ENCODE measurements at regions not wholly inside any gene's neighbourhood (a gene's known extent, or its start where the extent isn't known, plus 50 kb on each side); places are given as distances from the start of the nearest gene placed in this dataset.

GRCh38 chr22:44601725-44602124, 100.3 kb upstream of the PRR5 start:
- WGBS, 2 donors: 87% methylated on average over 5 of the region's 5 CpGs
- Histone ChIP-seq H3K27me3 (ENCODE audit: control insufficient read depth in 1 of 2, insufficient read depth in 2 of 2, low read length in 1 of 2) (no peaks in the 10 kb centered on the region), H3K36me3 (ENCODE audit: control insufficient read depth in 1 of 2, insufficient read depth in 2 of 2, low read length in 1 of 2) (no peaks in the 10 kb centered on the region), H3K4me3 (ENCODE audit: low read length in 2 of 2) (no peak overlapping the region), H3K4me1 (ENCODE audit: control insufficient read depth in 1 of 2, insufficient read depth in 2 of 2, low read length in 2 of 2) (no peaks in the 10 kb centered on the region), H3K9me3 (ENCODE audit: control insufficient read depth, low read length) (no peaks in the 10 kb centered on the region), H3K27ac (ENCODE audit: low read depth in 1 of 2, low read length in 2 of 2) (no peak overlapping the region)
- DNase-seq (no peak), ATAC-seq (ENCODE audit: low FRiP score) (no peak)
- intact Hi-C loops (cut with DNase I): no loop called here

GRCh38 chr22:44601189-44601588, 100.8 kb upstream of the PRR5 start:
- no peak for ATAC-seq (ENCODE audit: low FRiP score)
- Histone ChIP-seq H3K4me1 (ENCODE audit: control insufficient read depth in 1 of 2, insufficient read depth in 2 of 2, low read length in 2 of 2) (no peaks in the 10 kb centered on the region), H3K27me3 (ENCODE audit: control insufficient read depth in 1 of 2, insufficient read depth in 2 of 2, low read length in 1 of 2) (no peaks in the 10 kb centered on the region), H3K27ac (ENCODE audit: low read depth in 1 of 2, low read length in 2 of 2) (no peak overlapping the region), H3K4me3 (ENCODE audit: low read length in 2 of 2) (no peak overlapping the region), H3K9me3 (ENCODE audit: control insufficient read depth, low read length) (no peaks in the 10 kb centered on the region), H3K36me3 (ENCODE audit: control insufficient read depth in 1 of 2, insufficient read depth in 2 of 2, low read length in 1 of 2) (no peaks in the 10 kb centered on the region)
- DNase-seq: no peak
- 80 to 84% methylated on average over 7 of the region's 7 CpGs for WGBS, 2 donors
- intact Hi-C loops (cut with DNase I): no loop called here

GRCh38 chr22:44600207-44600785, 101.7 kb upstream of the PRR5 start:
- Histone ChIP-seq H3K36me3 (ENCODE audit: control insufficient read depth in 1 of 2, insufficient read depth in 2 of 2, low read length in 1 of 2) (no peaks in the 10 kb centered on the region), H3K27me3 (ENCODE audit: control insufficient read depth in 1 of 2, insufficient read depth in 2 of 2, low read length in 1 of 2) (no peaks in the 10 kb centered on the region), H3K4me3 (ENCODE audit: low read length in 2 of 2) (no peak overlapping the region), H3K27ac (ENCODE audit: low read depth in 1 of 2, low read length in 2 of 2) (no peak overlapping the region), H3K4me1 (ENCODE audit: control insufficient read depth in 1 of 2, insufficient read depth in 2 of 2, low read length in 2 of 2) (no peaks in the 10 kb centered on the region), H3K9me3 (ENCODE audit: control insufficient read depth, low read length) (no peaks in the 10 kb centered on the region)
- ATAC-seq (ENCODE audit: low FRiP score) (no peak), DNase-seq (no peak)
- WGBS, 2 donors: 83 to 85% methylated on average over 13 of the region's 13 CpGs
- intact Hi-C loops (cut with DNase I): no loop called here

- WGBS, 2 donors: 73 to 80% methylated on average over 8 to 11 of the region's 11 CpGs
- H3K27ac ChIP-seq (ENCODE audit: low read depth in 1 of 2, low read length in 2 of 2): no peak overlapping the region
- no peak overlapping the region for H3K4me3 ChIP-seq (ENCODE audit: low read length in 2 of 2)
- no peaks in the 10 kb centered on the region for H3K36me3 ChIP-seq (ENCODE audit: control insufficient read depth in 1 of 2, insufficient read depth in 2 of 2, low read length in 1 of 2)
- intact Hi-C loops (cut with DNase I): no loop called here
- DNase-seq (no peak), ATAC-seq (ENCODE audit: low FRiP score) (no peak)
- no peaks in the 10 kb centered on the region for H3K9me3 ChIP-seq (ENCODE audit: control insufficient read depth, low read length)
- H3K4me1 ChIP-seq (ENCODE audit: control insufficient read depth in 1 of 2, insufficient read depth in 2 of 2, low read length in 2 of 2): no peaks in the 10 kb centered on the region
- H3K27me3 ChIP-seq (ENCODE audit: control insufficient read depth in 1 of 2, insufficient read depth in 2 of 2, low read length in 1 of 2): no peaks in the 10 kb centered on the region
Observed at GRCh38 chr22:44599500-44600140, 101.6 kb upstream of the RTL6 start.

GRCh38 chr22:44599084-44599483, 101.1 kb upstream of the RTL6 start:
- no peak for DNase-seq
- no peak overlapping the region for H3K27ac ChIP-seq (ENCODE audit: low read depth in 1 of 2, low read length in 2 of 2)
- H3K27me3 ChIP-seq (ENCODE audit: control insufficient read depth in 1 of 2, insufficient read depth in 2 of 2, low read length in 1 of 2): no peaks in the 10 kb centered on the region
- no peaks in the 10 kb centered on the region for H3K4me1 ChIP-seq (ENCODE audit: control insufficient read depth in 1 of 2, insufficient read depth in 2 of 2, low read length in 2 of 2)
- intact Hi-C loops (cut with DNase I): no loop called here
- 78 to 85% methylated on average over 9 of the region's 9 CpGs for WGBS, 2 donors
- no peaks in the 10 kb centered on the region for H3K36me3 ChIP-seq (ENCODE audit: control insufficient read depth in 1 of 2, insufficient read depth in 2 of 2, low read length in 1 of 2)
- no peak for ATAC-seq (ENCODE audit: low FRiP score)
- no peaks in the 10 kb centered on the region for H3K9me3 ChIP-seq (ENCODE audit: control insufficient read depth, low read length)
- no peak overlapping the region for H3K4me3 ChIP-seq (ENCODE audit: low read length in 2 of 2)

- H3K27ac ChIP-seq (ENCODE audit: low read depth in 1 of 2, low read length in 2 of 2): no peak overlapping the region
- no peaks in the 10 kb centered on the region for H3K36me3 ChIP-seq (ENCODE audit: control insufficient read depth in 1 of 2, insufficient read depth in 2 of 2, low read length in 1 of 2)
- intact Hi-C loops (cut with DNase I): no loop called here
- no peak overlapping the region for H3K4me3 ChIP-seq (ENCODE audit: low read length in 2 of 2)
- no peaks in the 10 kb centered on the region for H3K9me3 ChIP-seq (ENCODE audit: control insufficient read depth, low read length)
- no peaks in the 10 kb centered on the region for H3K27me3 ChIP-seq (ENCODE audit: control insufficient read depth in 1 of 2, insufficient read depth in 2 of 2, low read length in 1 of 2)
- no peak for DNase-seq
- no peaks in the 10 kb centered on the region for H3K4me1 ChIP-seq (ENCODE audit: control insufficient read depth in 1 of 2, insufficient read depth in 2 of 2, low read length in 2 of 2)
- 57 to 66% methylated on average over 15 of the region's 15 CpGs for WGBS, 2 donors
- ATAC-seq (ENCODE audit: low FRiP score): no peak
Observed at GRCh38 chr22:44597616-44598015, 99.6 kb upstream of the RTL6 start.

- H3K36me3 ChIP-seq (ENCODE audit: control insufficient read depth in 1 of 2, insufficient read depth in 2 of 2, low read length in 1 of 2): no peaks in the 10 kb centered on the region
- no peaks in the 10 kb centered on the region for H3K9me3 ChIP-seq (ENCODE audit: control insufficient read depth, low read length)
- H3K27me3 ChIP-seq (ENCODE audit: control insufficient read depth in 1 of 2, insufficient read depth in 2 of 2, low read length in 1 of 2): no peaks in the 10 kb centered on the region
- 83 to 84% methylated on average over 17 of the region's 17 CpGs for WGBS, 2 donors
- no peak overlapping the region for H3K4me3 ChIP-seq (ENCODE audit: low read length in 2 of 2)
- no peaks in the 10 kb centered on the region for H3K4me1 ChIP-seq (ENCODE audit: control insufficient read depth in 1 of 2, insufficient read depth in 2 of 2, low read length in 2 of 2)
- H3K27ac ChIP-seq (ENCODE audit: low read depth in 1 of 2, low read length in 2 of 2): no peak overlapping the region
- ATAC-seq (ENCODE audit: low FRiP score) (no peak), DNase-seq (no peak)
- intact Hi-C loops (cut with DNase I): no loop called here
Observed at GRCh38 chr22:44596396-44597125, 98.5 kb upstream of the RTL6 start.

- intact Hi-C loops (cut with DNase I): no loop called here
- Histone ChIP-seq H3K4me1 (ENCODE audit: control insufficient read depth in 1 of 2, insufficient read depth in 2 of 2, low read length in 2 of 2) (no peaks in the 10 kb centered on the region), H3K9me3 (ENCODE audit: control insufficient read depth, low read length) (no peaks in the 10 kb centered on the region), H3K36me3 (ENCODE audit: control insufficient read depth in 1 of 2, insufficient read depth in 2 of 2, low read length in 1 of 2) (no peaks in the 10 kb centered on the region), H3K4me3 (ENCODE audit: low read length in 2 of 2) (no peak overlapping the region), H3K27me3 (ENCODE audit: control insufficient read depth in 1 of 2, insufficient read depth in 2 of 2, low read length in 1 of 2) (no peaks in the 10 kb centered on the region), H3K27ac (ENCODE audit: low read depth in 1 of 2, low read length in 2 of 2) (no peak overlapping the region)
- no peak for DNase-seq
- WGBS, 2 donors: 4 to 8% methylated on average over 20 to 21 of the region's 21 CpGs
- no peak for ATAC-seq (ENCODE audit: low FRiP score)
Observed at GRCh38 chr22:44595841-44596341, 97.9 kb upstream of the RTL6 start.

GRCh38 chr22:44594951-44595350, 96.9 kb upstream of the RTL6 start:
- H3K9me3 ChIP-seq (ENCODE audit: control insufficient read depth, low read length): no peaks in the 10 kb centered on the region
- H3K4me3 ChIP-seq (ENCODE audit: low read length in 2 of 2): no peak overlapping the region
- H3K27me3 ChIP-seq (ENCODE audit: control insufficient read depth in 1 of 2, insufficient read depth in 2 of 2, low read length in 1 of 2): no peaks in the 10 kb centered on the region
- DNase-seq: no peak
- WGBS, 2 donors: 44 to 45% methylated on average over 11 of the region's 11 CpGs
- intact Hi-C loops (cut with DNase I): no loop called here
- no peaks in the 10 kb centered on the region for H3K4me1 ChIP-seq (ENCODE audit: control insufficient read depth in 1 of 2, insufficient read depth in 2 of 2, low read length in 2 of 2)
- no peak overlapping the region for H3K27ac ChIP-seq (ENCODE audit: low read depth in 1 of 2, low read length in 2 of 2)
- no peaks in the 10 kb centered on the region for H3K36me3 ChIP-seq (ENCODE audit: control insufficient read depth in 1 of 2, insufficient read depth in 2 of 2, low read length in 1 of 2)
- ATAC-seq (ENCODE audit: low FRiP score): no peak

Measured in aorta (tissue), 5 donors.